ENCODE measurements at regions not wholly inside any gene's neighbourhood (a gene's known extent, or its start where the extent isn't known, plus 50 kb on each side); places are given as distances from the start of the nearest gene placed in this dataset.

- H3K9ac ChIP-seq = no peak overlapping the region
- H3K9me3 ChIP-seq (ENCODE audit: low read depth) = no peaks in the 10 kb centered on the region
- H3F3A ChIP-seq (ENCODE audit: low read depth) = no peaks in the 10 kb centered on the region
- H3K27ac ChIP-seq = no peak overlapping the region
- H3K27ac Mint-ChIP-seq = no peak overlapping the region
- H3K27me3 Mint-ChIP-seq (ENCODE audit: insufficient read depth, low read depth) = no peaks in the 10 kb centered on the region
- no peaks in the 10 kb centered on the region for H4K20me1 ChIP-seq (ENCODE audit: low read depth)
- H3K36me3 Mint-ChIP-seq = no peaks in the 10 kb centered on the region
- no peak overlapping the region for H3K4me3 Mint-ChIP-seq
- no peak overlapping the region for H3K4me2 ChIP-seq
- TF ChIP-seq CTCF (IDR thresholded peaks at IDR 0.05) (no peak), EZH2 (IDR thresholded peaks at IDR 0.05) (no peak)
- H3K27me3 ChIP-seq = no peaks in the 10 kb centered on the region
- H2AFZ ChIP-seq (replicated peaks) = no peak overlapping the region
- no peaks in the 10 kb centered on the region for H3K9me3 Mint-ChIP-seq
- H3K36me3 ChIP-seq = no peaks in the 10 kb centered on the region
- H3K4me1 ChIP-seq = no peaks in the 10 kb centered on the region
- no peaks in the 10 kb centered on the region for H3K4me1 Mint-ChIP-seq
- DNase-seq (ENCODE audit: low spot score) = no peak
- H3K79me2 ChIP-seq (ENCODE audit: low read depth) = no peaks in the 10 kb centered on the region
- no peak overlapping the region for H3K4me3 ChIP-seq
Observed at GRCh38 chr7:109945820-109946518, 1145.0 kb upstream of the LRRN3 start.

- no peak for DNase-seq (ENCODE audit: low spot score)
- Histone ChIP-seq H4K20me1 (ENCODE audit: low read depth) (no peaks in the 10 kb centered on the region), H3K9me3 (ENCODE audit: low read depth) (no peaks in the 10 kb centered on the region), H3F3A (ENCODE audit: low read depth) (no peaks in the 10 kb centered on the region), H3K4me2 (no peak overlapping the region), H3K36me3 (no peaks in the 10 kb centered on the region), H3K4me1 (no peaks in the 10 kb centered on the region), H2AFZ (replicated peaks) (no peak overlapping the region), H3K79me2 (ENCODE audit: low read depth) (no peaks in the 10 kb centered on the region), H3K4me3 (no peak overlapping the region), H3K9ac (no peak overlapping the region), H3K27me3 (no peaks in the 10 kb centered on the region), H3K27ac (no peak overlapping the region)
- TF ChIP-seq CTCF (IDR thresholded peaks at IDR 0.05) = no peak
- TF ChIP-seq EZH2 (IDR thresholded peaks at IDR 0.05) = no peak
- no peak for TF ChIP-seq EZH2phosphoT487 (IDR thresholded peaks at IDR 0.05)
- Mint-ChIP-seq H3K27me3 (ENCODE audit: insufficient read depth, low read depth) (no peaks in the 10 kb centered on the region), H3K27ac (no peak overlapping the region), H3K4me1 (no peaks in the 10 kb centered on the region), H3K9me3 (no peaks in the 10 kb centered on the region), H3K4me3 (no peak overlapping the region), H3K36me3 (no peaks in the 10 kb centered on the region)
Observed at GRCh38 chr7:109950256-109950655, 1140.7 kb upstream of the LRRN3 start.

- Histone ChIP-seq H2AFZ (replicated peaks) (no peak overlapping the region), H3K79me2 (ENCODE audit: low read depth) (no peaks in the 10 kb centered on the region), H3K4me2 (no peak overlapping the region), H3K36me3 (no peaks in the 10 kb centered on the region), H3F3A (ENCODE audit: low read depth) (no peaks in the 10 kb centered on the region), H3K9me3 (ENCODE audit: low read depth) (no peaks in the 10 kb centered on the region), H3K27ac (no peak overlapping the region), H4K20me1 (ENCODE audit: low read depth) (no peaks in the 10 kb centered on the region), H3K9ac (no peak overlapping the region), H3K27me3 (no peaks in the 10 kb centered on the region), H3K4me3 (no peak overlapping the region), H3K4me1 (peaks cover under 1% of the 10 kb centered on the region)
- Mint-ChIP-seq H3K9me3 (no peaks in the 10 kb centered on the region), H3K27me3 (ENCODE audit: insufficient read depth, low read depth) (no peaks in the 10 kb centered on the region), H3K27ac (no peak overlapping the region), H3K36me3 (no peaks in the 10 kb centered on the region), H3K4me3 (no peak overlapping the region), H3K4me1 (no peaks in the 10 kb centered on the region)
- TF ChIP-seq EZH2phosphoT487 (IDR thresholded peaks at IDR 0.05) (no peak), EZH2 (IDR thresholded peaks at IDR 0.05) (no peak), CTCF (IDR thresholded peaks at IDR 0.05) (no peak)
- no peak for DNase-seq (ENCODE audit: low spot score)
Observed at GRCh38 chr7:109950821-109951564, 1139.9 kb upstream of the LRRN3 start.

Data from neural progenitor cell (in vitro differentiated cells).